Parathyroid adenoma (tissue), 2 donors: ENCODE measurements at regions not wholly inside any gene's neighbourhood (a gene's known extent, or its start where the extent isn't known, plus 50 kb on each side); places are given as distances from the start of the nearest gene placed in this dataset.

Source experiments
- H2AFZ ChIP-seq: fragments of 300-600 bp; sonication (generic); one replicate; pipeline ENCODE4 v1.7.0; 2017; ENCODE audit warnings: antibody characterized with exemption, mild to moderate bottlenecking
- H3K27ac ChIP-seq: fragments of 300-600 bp; sonication (generic); one replicate; pipeline ENCODE4 v1.7.0; 2017
- H3K27me3 ChIP-seq: fragments of 300-600 bp; sonication (generic); one replicate; pipeline ENCODE4 v1.7.0; 2017; ENCODE audit warnings: low read length; ENCODE audit not compliant: control insufficient read depth, insufficient read depth
- H3K36me3 ChIP-seq: fragments of 300-600 bp; sonication (generic); one replicate; pipeline ENCODE4 v1.7.0; 2017; ENCODE audit warnings: low read length; ENCODE audit not compliant: control insufficient read depth, insufficient read depth
- H3K4me1 ChIP-seq: fragments of 300-600 bp; sonication (generic); one replicate; pipeline ENCODE4 v1.7.0; 2017; ENCODE audit warnings: control low read depth
- H3K4me2 ChIP-seq: fragments of 300-600 bp; sonication (generic); one replicate; pipeline ENCODE4 v1.7.0; 2017; ENCODE audit warnings: low read length
- H3K4me3 ChIP-seq: fragments of 300-600 bp; sonication (generic); one replicate; pipeline ENCODE4 v1.7.0; 2017; ENCODE audit warnings: low read depth, low read length
- H3K79me2 ChIP-seq: fragments of 300-600 bp; sonication (generic); one replicate; pipeline ENCODE4 v1.7.0; 2017; ENCODE audit warnings: control low read depth
- H3K9ac ChIP-seq: fragments of 300-600 bp; sonication (generic); one replicate; pipeline ENCODE4 v1.7.0; 2017; ENCODE audit warnings: mild to moderate bottlenecking
- H3K9me3 ChIP-seq: fragments of 300-600 bp; sonication (generic); one replicate; pipeline ENCODE4 v1.7.0; 2017; ENCODE audit warnings: low read length; ENCODE audit not compliant: control insufficient read depth
- CTCF ChIP-seq: fragments of 300-600 bp; sonication (generic); IDR thresholded peaks from one replicate; pipeline ENCODE4 v1.7.0; 2017; ENCODE audit warnings: antibody characterized with exemption, mild to moderate bottlenecking
- donor health status: primary hyperparathyroidism.

GRCh38 chr2:219737270-219737691 is 109.9 kb downstream of the SLC4A3 start:
- no peak overlapping the region for H3K27ac ChIP-seq
- no peak overlapping the region for H3K4me3 ChIP-seq
- no peaks in the 10 kb centered on the region for H3K4me1 ChIP-seq
- no peaks in the 10 kb centered on the region for H3K27me3 ChIP-seq
- no peak overlapping the region for H3K4me2 ChIP-seq
- TF ChIP-seq CTCF, result no peak
- no peak overlapping the region for H2AFZ ChIP-seq
- H3K79me2 ChIP-seq, result no peaks in the 10 kb centered on the region
- H3K9ac ChIP-seq, result no peak overlapping the region
- no peaks in the 10 kb centered on the region for H3K36me3 ChIP-seq
- H3K9me3 ChIP-seq, result no peaks in the 10 kb centered on the region

GRCh38 chr2:219739066-219739465 is 111.6 kb downstream of the SLC4A3 start:
- Histone ChIP-seq H3K4me2 (no peak overlapping the region), H3K36me3 (no peaks in the 10 kb centered on the region), H3K27ac (no peak overlapping the region), H3K9me3 (no peaks in the 10 kb centered on the region), H3K27me3 (no peaks in the 10 kb centered on the region), H3K9ac (no peak overlapping the region), H3K4me3 (no peak overlapping the region), H3K79me2 (no peaks in the 10 kb centered on the region), H3K4me1 (no peaks in the 10 kb centered on the region), H2AFZ (no peak overlapping the region)
- TF ChIP-seq CTCF, result no peak

GRCh38 chr2:219739866-219740440 is 112.5 kb downstream of the SLC4A3 start:
- no peak overlapping the region for H3K4me3 ChIP-seq
- no peak overlapping the region for H3K4me2 ChIP-seq
- H3K9me3 ChIP-seq, result no peaks in the 10 kb centered on the region
- H3K4me1 ChIP-seq, result no peaks in the 10 kb centered on the region
- no peak for TF ChIP-seq CTCF
- H3K9ac ChIP-seq, result no peak overlapping the region
- no peak overlapping the region for H2AFZ ChIP-seq
- H3K27me3 ChIP-seq, result no peaks in the 10 kb centered on the region
- H3K27ac ChIP-seq, result no peak overlapping the region
- no peaks in the 10 kb centered on the region for H3K36me3 ChIP-seq
- no peaks in the 10 kb centered on the region for H3K79me2 ChIP-seq

GRCh38 chr2:219743548-219743947 is 116.1 kb downstream of the SLC4A3 start:
- Histone ChIP-seq H3K4me2 (no peak overlapping the region), H3K36me3 (no peaks in the 10 kb centered on the region), H3K4me3 (no peak overlapping the region), H2AFZ (no peak overlapping the region), H3K4me1 (no peaks in the 10 kb centered on the region), H3K9me3 (no peaks in the 10 kb centered on the region), H3K9ac (no peak overlapping the region), H3K27me3 (no peaks in the 10 kb centered on the region), H3K27ac (no peak overlapping the region), H3K79me2 (no peaks in the 10 kb centered on the region)
- no peak for TF ChIP-seq CTCF

- H3K9ac ChIP-seq, result no peak overlapping the region
- H3K27ac ChIP-seq, result no peak overlapping the region
- no peaks in the 10 kb centered on the region for H3K36me3 ChIP-seq
Observed at GRCh38 chr2:219744066-219744465, 116.6 kb downstream of the SLC4A3 start.

More at GRCh38 chr2:219744066-219744465, 116.6 kb downstream of the SLC4A3 start:
- H3K79me2 ChIP-seq, result no peaks in the 10 kb centered on the region
- TF ChIP-seq CTCF, result no peak
- no peaks in the 10 kb centered on the region for H3K9me3 ChIP-seq
- H3K4me2 ChIP-seq, result no peak overlapping the region
- H3K27me3 ChIP-seq, result no peaks in the 10 kb centered on the region
- H3K4me3 ChIP-seq, result no peak overlapping the region
- H3K4me1 ChIP-seq, result no peaks in the 10 kb centered on the region
- no peak overlapping the region for H2AFZ ChIP-seq
